NCI-H2196 treated with DMSO at 0.1 percent for 48 hours (cell line): ENCODE measurements at regions not wholly inside any gene's neighbourhood (a gene's known extent, or its start where the extent isn't known, plus 50 kb on each side); places are given as distances from the start of the nearest gene placed in this dataset.

Experiments used
- DNase-seq: peaks from one replicate; lab custom pipeline; 2025; ENCODE audit not compliant: unreplicated experiment; lab: John Stamatoyannopoulos, UW

DNA sequence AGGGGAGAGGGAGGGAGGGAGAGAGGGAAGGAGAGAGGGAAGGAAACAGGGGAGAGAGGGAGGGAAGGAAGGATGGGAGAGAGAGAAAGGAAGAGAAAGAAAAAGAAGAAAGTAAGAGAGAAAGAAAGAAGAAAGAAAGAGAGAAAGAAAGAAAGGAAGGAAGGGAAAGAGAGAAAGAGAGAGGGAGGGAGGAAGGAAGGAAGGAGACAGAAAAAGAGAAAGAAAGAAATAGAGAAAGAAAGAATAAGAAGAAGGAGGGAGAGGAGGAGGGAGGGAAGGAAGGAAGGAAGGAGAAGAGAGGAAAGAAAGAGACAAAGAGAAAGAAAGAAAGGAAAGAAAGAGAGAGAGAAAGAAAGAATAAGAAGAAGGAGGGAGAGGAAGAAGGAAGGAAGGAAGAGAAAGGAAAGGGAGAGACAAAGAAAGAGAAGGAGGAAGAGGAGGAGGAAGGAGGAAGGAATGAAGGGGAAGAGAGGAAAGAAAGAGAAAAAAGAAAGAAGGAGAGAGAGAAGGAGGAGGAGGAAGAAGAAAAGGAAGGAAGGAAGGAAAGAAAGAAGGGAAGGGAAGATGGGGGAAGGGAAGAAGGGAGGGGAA lies 189.6 kb downstream of the PARM1 start:
- no peak for DNase-seq

DNA sequence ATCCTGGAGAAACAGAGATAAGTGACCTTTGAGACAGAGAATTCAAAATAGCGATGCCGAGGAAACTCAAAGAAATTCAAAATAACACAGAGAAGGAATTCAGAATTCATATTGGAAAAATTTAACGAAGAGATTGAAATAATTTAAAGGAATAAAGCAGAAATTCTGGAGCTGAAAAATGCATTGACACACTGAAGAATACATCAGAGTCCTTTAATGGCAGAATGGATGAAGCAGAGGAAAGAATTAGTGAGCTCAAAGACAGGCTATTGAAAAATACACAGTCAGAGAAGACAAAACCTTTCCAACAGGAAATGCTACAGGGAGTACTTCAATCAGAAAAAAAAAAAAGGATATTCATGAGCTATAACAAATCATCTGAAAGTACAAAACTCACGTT lies 185.8 kb downstream of the PARM1 start:
- no peak for DNase-seq

DNA sequence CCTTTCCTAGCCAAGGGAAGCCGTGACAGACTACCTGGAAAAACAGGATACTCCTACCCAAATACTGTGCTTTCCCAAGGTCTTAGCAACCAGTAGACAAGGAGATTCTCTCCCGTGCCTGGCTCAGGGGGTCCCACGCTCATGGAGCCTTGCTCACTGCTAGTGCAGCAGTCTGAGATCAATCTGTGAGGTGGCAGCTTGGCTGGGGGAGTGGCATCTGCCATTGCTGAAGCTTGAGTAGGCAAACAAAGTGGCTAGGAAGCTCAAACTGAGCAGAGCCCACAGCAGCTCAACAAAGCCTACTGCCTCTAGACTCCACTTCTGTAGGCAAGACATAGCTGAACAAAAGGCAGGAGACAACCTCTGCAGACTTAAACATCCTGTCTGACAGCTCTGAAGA lies 177.1 kb downstream of the PARM1 start:
- DNase-seq: no peak

DNA sequence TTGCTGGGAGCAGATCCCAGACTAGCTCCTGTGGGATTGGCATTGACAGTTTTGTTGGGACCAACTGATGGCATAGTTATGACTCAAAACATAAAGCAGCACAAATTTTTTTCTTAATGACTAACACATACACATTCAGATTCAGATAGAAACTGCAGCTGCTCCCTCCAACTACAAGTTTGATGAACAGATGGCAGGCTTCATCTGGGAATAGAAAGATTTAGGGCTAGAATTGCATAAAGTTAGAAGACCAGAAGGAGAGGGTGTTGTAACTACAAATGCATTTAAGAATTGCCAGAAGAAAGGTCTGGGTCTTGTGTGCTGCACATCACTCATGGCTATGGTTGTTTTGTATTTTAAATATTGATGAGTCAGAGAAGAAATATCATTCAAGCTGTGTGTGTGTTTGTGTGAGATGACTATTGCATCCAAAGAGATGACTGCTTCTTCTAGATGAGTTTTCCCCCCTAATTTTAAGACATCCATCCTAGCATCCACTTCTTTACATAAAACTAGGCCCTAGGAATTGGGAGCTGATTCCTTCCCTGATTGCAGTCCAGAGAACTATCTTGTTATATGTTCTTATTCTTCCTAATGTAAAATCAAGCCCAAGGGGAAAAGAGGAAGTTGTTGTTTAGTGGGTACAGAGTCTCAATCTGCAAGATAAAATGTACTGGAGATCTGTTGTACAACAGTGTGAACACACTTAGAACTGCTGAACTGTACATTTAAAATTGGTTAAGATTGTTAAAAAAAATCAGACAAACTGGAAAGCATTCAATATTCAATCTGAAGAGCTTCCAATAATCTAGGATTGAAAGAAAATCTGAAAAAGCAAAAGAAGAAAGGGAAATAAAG lies 175.1 kb downstream of the PARM1 start:
- no peak for DNase-seq

DNA sequence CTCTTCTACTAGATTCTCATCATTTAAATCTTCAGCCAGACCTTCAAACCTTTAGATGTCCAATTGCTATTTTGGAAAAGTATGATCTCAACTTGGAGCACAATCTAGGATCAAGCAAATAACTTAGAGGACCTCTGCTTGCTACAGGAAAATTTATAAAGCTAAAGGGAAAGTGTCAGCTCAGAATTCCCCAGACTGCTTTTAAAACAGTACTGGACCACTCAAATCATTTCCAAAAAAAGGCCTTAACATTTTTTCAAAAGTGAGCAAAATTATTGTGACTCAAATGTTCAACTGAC lies 169.8 kb downstream of the PARM1 start:
- DNase-seq: no peak

DNA sequence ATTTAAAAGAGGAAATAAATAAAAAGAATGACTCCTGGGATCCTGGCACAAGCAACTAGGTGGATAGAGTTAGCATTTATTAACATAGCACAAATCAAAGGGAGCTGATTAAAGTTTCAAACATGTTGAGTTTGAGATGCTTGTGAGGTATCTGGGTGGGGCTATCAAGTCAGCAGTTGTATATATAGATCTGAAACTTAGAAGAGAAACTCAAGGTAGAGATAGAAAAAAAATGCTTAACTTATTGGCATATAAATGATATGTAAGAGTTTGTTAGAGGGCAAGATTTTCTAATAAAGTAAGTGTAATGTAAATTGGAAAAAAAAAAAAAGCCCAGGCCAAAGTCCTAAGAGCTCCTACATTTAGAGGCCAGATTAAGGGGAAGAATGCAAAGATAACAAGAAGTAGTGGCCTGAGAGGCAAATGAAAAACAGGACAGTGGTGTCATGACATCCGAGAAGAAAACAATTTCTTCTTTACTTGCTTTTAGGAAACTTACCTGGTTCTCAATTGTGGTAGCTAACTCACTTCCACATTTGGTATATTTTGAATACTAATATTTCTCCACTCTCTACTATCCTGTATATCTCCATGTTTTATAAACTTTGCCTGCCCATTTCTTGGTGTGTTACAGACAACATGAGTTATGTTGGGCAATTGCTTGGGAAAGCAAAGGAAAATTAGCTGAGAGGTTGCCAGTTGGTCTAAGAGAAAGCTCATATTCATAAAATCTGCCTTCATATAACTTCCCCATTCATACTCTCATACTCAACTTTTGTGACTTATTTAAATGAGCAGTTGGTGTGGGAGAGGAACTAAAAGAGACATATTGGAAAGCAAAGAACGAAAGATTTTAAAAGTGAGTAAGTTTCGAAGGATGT lies 169.2 kb downstream of the PARM1 start:
- DNase-seq: no peak
